ENCODE measurements at regions not wholly inside any gene's neighbourhood (a gene's known extent, or its start where the extent isn't known, plus 50 kb on each side); places are given as distances from the start of the nearest gene placed in this dataset.

DNA sequence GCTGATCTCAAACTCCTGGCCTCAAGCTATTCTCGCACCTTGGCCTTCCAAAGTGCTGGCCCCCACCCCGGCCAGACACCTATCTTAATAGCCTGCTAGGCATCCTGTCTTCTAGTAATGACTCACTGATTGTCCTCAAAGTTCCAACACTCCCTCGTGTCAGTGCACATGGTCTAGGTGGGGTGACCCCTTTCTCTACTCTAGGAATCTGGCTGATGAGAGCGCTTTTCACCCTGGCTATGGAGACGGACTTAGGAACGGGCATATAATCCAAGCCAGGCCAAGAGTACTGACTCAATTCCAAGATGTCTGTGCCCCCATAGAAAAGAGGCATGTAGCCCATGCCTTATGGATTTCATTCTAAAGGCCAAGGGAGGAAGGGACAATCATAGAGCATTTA is 67.0 kb downstream of the PRLHR start:
- Histone ChIP-seq H3K79me2 (ENCODE audit: low read length) (no peaks in the 10 kb centered on the region), H3K9ac (ENCODE audit: low read length) (no peak overlapping the region), H3F3A (ENCODE audit: low read length, unreplicated experiment) (no peaks in the 10 kb centered on the region), H2AFZ (ENCODE audit: low read length) (no peak overlapping the region), H3K36me3 (ENCODE audit: low read depth, low read length) (no peaks in the 10 kb centered on the region), H3K9me3 (ENCODE audit: low read length) (no peaks in the 10 kb centered on the region), H3K9me2 (replicated peaks; ENCODE audit: low read length) (no peaks in the 10 kb centered on the region), H3K27me3 (ENCODE audit: low read length) (no peaks in the 10 kb centered on the region), H3K4me2 (ENCODE audit: low read length) (no peak overlapping the region), H3K4me1 (ENCODE audit: insufficient read depth, low read length) (peaks cover 2% of the 10 kb centered on the region), H3K4me3 (ENCODE audit: low read length) (no peak overlapping the region), H4K20me1 (ENCODE audit: low read length) (no peaks in the 10 kb centered on the region), H3K27ac (ENCODE audit: low read length) (no peak overlapping the region)
- POLR2A ChIA-PET (ENCODE audit: unreplicated experiment) = no interaction called here
- ATAC-seq (no peak), DNase-seq (no peak)
- CTCF ChIA-PET = no interaction called here
- no TSS peak for BruUV-seq (replicated peaks)
- intact Hi-C loops (cut with micrococcal nuclease) = no loop called here
- TF ChIP-seq EZH2phosphoT487 (IDR thresholded peaks at IDR 0.05; ENCODE audit: borderline replicate concordance, low read length) (no peak), CTCF (conservative IDR thresholded peaks at IDR 0.05; ENCODE audit: low read depth, low read length) (no peak), EZH2 (IDR thresholded peaks at IDR 0.05; ENCODE audit: low read length, unreplicated experiment) (no peak)

DNA sequence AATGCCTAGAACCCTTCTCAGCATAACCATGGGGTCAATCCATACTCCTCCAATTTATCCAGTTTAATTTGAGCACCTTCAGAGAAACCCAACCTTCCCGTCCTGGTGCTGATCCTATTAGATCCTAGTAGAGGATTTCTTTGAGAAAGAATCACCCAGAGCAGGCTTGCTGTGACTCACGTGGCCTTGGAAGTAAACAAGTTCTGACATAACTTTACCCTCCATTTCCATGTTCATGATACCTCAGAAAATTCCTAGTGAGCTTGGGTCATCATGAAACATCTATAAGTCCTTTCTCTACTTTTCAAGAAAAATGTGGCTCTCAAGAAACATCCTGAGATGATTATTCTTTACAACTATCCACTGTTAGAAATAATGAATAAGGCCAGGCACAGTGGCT is 71.7 kb downstream of the PRLHR start:
- no TSS peak for BruUV-seq (replicated peaks)
- Histone ChIP-seq H3K9ac (ENCODE audit: low read length) (no peak overlapping the region), H3K4me1 (ENCODE audit: insufficient read depth, low read length) (peaks cover 15% of the 10 kb centered on the region), H3K9me2 (replicated peaks; ENCODE audit: low read length) (no peaks in the 10 kb centered on the region), H3K4me3 (ENCODE audit: low read length) (no peak overlapping the region), H3F3A (ENCODE audit: low read length, unreplicated experiment) (no peaks in the 10 kb centered on the region), H3K27ac (ENCODE audit: low read length) (no peak overlapping the region), H3K4me2 (ENCODE audit: low read length) (no peak overlapping the region), H4K20me1 (ENCODE audit: low read length) (no peaks in the 10 kb centered on the region), H3K79me2 (ENCODE audit: low read length) (no peaks in the 10 kb centered on the region), H3K9me3 (ENCODE audit: low read length) (no peaks in the 10 kb centered on the region), H3K27me3 (ENCODE audit: low read length) (no peaks in the 10 kb centered on the region), H3K36me3 (ENCODE audit: low read depth, low read length) (no peaks in the 10 kb centered on the region), H2AFZ (ENCODE audit: low read length) (no peak overlapping the region)
- CTCF ChIA-PET = no interaction called here
- TF ChIP-seq EZH2phosphoT487 (IDR thresholded peaks at IDR 0.05; ENCODE audit: borderline replicate concordance, low read length) = no peak
- ATAC-seq = no peak
- intact Hi-C loops (cut with micrococcal nuclease) = no loop called here
- POLR2A ChIA-PET (ENCODE audit: unreplicated experiment) = no interaction called here
- peak; percentile 35 for DNase-seq

GRCh38 chr10:118522791-118523498 is 72.5 kb downstream of the PRLHR start:
- Histone ChIP-seq H2AFZ (ENCODE audit: low read length) (no peak overlapping the region), H4K20me1 (ENCODE audit: low read length) (no peaks in the 10 kb centered on the region), H3K9me3 (ENCODE audit: low read length) (no peaks in the 10 kb centered on the region), H3K79me2 (ENCODE audit: low read length) (no peaks in the 10 kb centered on the region), H3K9me2 (replicated peaks; ENCODE audit: low read length) (no peaks in the 10 kb centered on the region), H3K4me3 (ENCODE audit: low read length) (no peak overlapping the region), H3K4me1 (ENCODE audit: insufficient read depth, low read length) (peaks cover 15% of the 10 kb centered on the region), H3F3A (ENCODE audit: low read length, unreplicated experiment) (no peaks in the 10 kb centered on the region), H3K36me3 (ENCODE audit: low read depth, low read length) (no peaks in the 10 kb centered on the region), H3K27me3 (ENCODE audit: low read length) (no peaks in the 10 kb centered on the region), H3K4me2 (ENCODE audit: low read length) (no peak overlapping the region), H3K27ac (ENCODE audit: low read length) (0 out of 2 replicates have a peak overlapping the region, but pooled peaks have one; percentile 17), H3K9ac (ENCODE audit: low read length) (no peak overlapping the region)
- no TSS peak for BruUV-seq (replicated peaks)
- DNase-seq (peak; percentile 93), ATAC-seq (peak; percentile 31; the same call in 1 of the 2 replicates)
- intact Hi-C loops (cut with micrococcal nuclease) = no loop called here
- no peak for TF ChIP-seq EZH2phosphoT487 (IDR thresholded peaks at IDR 0.05; ENCODE audit: borderline replicate concordance, low read length)
- ChIA-PET CTCF (no interaction called here), POLR2A (ENCODE audit: unreplicated experiment) (no interaction called here)

Data from PC-3 (cell line).